ENCODE measurements at regions not wholly inside any gene's neighbourhood (a gene's known extent, or its start where the extent isn't known, plus 50 kb on each side); places are given as distances from the start of the nearest gene placed in this dataset.

DNA sequence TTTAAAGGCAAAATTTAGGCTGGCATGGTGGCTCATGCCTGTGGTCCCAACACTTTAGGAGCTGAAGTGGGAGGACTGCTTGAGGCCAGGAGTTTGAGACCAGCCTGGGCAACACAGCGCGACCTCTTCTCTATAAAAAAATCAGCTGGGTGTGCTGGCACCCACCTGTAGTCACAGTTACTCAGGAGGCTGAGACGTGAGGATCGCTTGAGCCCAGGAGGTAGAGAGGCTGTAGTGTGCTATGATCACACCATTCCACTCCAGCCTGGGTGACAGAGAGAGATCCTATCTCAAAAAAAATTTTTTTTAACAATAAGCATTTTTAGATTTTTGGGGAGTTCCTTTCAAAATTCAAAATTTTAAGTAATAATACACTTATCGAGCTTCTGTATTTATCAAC lies 63.3 kb downstream of the SPATA31C2 start (continued):
- TF ChIP-seq, protein P1, sequence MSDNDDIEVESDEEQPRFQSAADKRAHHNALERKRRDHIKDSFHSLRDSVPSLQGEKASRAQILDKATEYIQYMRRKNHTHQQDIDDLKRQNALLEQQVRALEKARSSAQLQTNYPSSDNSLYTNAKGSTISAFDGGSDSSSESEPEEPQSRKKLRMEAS (IDR thresholded peaks at IDR 0.05) = no peak
- no peak for TF ChIP-seq KDM4A (IDR thresholded peaks at IDR 0.05; ENCODE audit: low read depth, low read length, severe bottlenecking)
- no peak for TF ChIP-seq SIX5 (IDR thresholded peaks at IDR 0.05; ENCODE audit: low read depth, low read length)
- no peak for TF ChIP-seq MAFK (IDR thresholded peaks at IDR 0.05; ENCODE audit: low read depth, low read length)
